ENCODE measurements at regions not wholly inside any gene's neighbourhood (a gene's known extent, or its start where the extent isn't known, plus 50 kb on each side); places are given as distances from the start of the nearest gene placed in this dataset.

GRCh38 chr10:130658687-130659290 lies 522.6 kb downstream of the GLRX3 start:
- no peak for DNase-seq (ENCODE audit: unreplicated experiment)
- TF ChIP-seq CTCF (IDR thresholded peaks at IDR 0.05; ENCODE audit: unreplicated experiment), result no peak
- ChIA-PET POLR2A (no interaction called here), CTCF (no interaction called here)
- Mint-ChIP-seq H3K9me3 (ENCODE audit: unreplicated experiment) (no peaks in the 10 kb centered on the region), H3K4me1 (ENCODE audit: insufficient read depth, unreplicated experiment) (no peaks in the 10 kb centered on the region), H3K4me3 (ENCODE audit: unreplicated experiment) (no peak overlapping the region), H3K27ac (ENCODE audit: low read depth, unreplicated experiment) (no peak overlapping the region), H3K27me3 (ENCODE audit: insufficient read depth, unreplicated experiment) (no peaks in the 10 kb centered on the region), H3K36me3 (ENCODE audit: insufficient read depth, unreplicated experiment) (no peaks in the 10 kb centered on the region)
- no TSS peak for BruUV-seq (replicated peaks)
- intact Hi-C loops (cut with micrococcal nuclease), result no loop called here

GRCh38 chr10:130659528-130659927 lies 523.3 kb downstream of the GLRX3 start:
- no peaks in the 10 kb centered on the region for H3K4me1 Mint-ChIP-seq (ENCODE audit: insufficient read depth, unreplicated experiment)
- CTCF ChIA-PET, result interaction anchor here (0.6 kb wide), 1 partner anchor 73 kb away, joined by 3 read pairs; no protein-coding TSS in a partner anchor

GRCh38 chr10:130660266-130660665 lies 524.1 kb downstream of the GLRX3 start:
- intact Hi-C loops (cut with micrococcal nuclease), result no loop called here
- Mint-ChIP-seq H3K9me3 (ENCODE audit: unreplicated experiment) (no peaks in the 10 kb centered on the region), H3K4me3 (ENCODE audit: unreplicated experiment) (no peak overlapping the region), H3K27ac (ENCODE audit: low read depth, unreplicated experiment) (no peak overlapping the region), H3K4me1 (ENCODE audit: insufficient read depth, unreplicated experiment) (no peaks in the 10 kb centered on the region), H3K36me3 (ENCODE audit: insufficient read depth, unreplicated experiment) (no peaks in the 10 kb centered on the region), H3K27me3 (ENCODE audit: insufficient read depth, unreplicated experiment) (peaks cover under 1% of the 10 kb centered on the region)
- no peak for DNase-seq (ENCODE audit: unreplicated experiment)
- TF ChIP-seq CTCF (IDR thresholded peaks at IDR 0.05; ENCODE audit: unreplicated experiment), result no peak
- CTCF ChIA-PET, result no interaction called here
- no TSS peak for BruUV-seq (replicated peaks)
- POLR2A ChIA-PET, result no interaction called here

More at GRCh38 chr10:130659528-130659927, 523.3 kb downstream of the GLRX3 start:
- Mint-ChIP-seq H3K4me3 (ENCODE audit: unreplicated experiment) (no peak overlapping the region), H3K27ac (ENCODE audit: low read depth, unreplicated experiment) (no peak overlapping the region), H3K27me3 (ENCODE audit: insufficient read depth, unreplicated experiment) (no peaks in the 10 kb centered on the region), H3K9me3 (ENCODE audit: unreplicated experiment) (no peaks in the 10 kb centered on the region), H3K36me3 (ENCODE audit: insufficient read depth, unreplicated experiment) (no peaks in the 10 kb centered on the region)
- TF ChIP-seq CTCF (IDR thresholded peaks at IDR 0.05; ENCODE audit: unreplicated experiment), result no peak
- BruUV-seq (replicated peaks), result no TSS peak
- DNase-seq (ENCODE audit: unreplicated experiment), result no peak
- intact Hi-C loops (cut with micrococcal nuclease), result no loop called here
- POLR2A ChIA-PET, result no interaction called here

GRCh38 chr10:130661419-130661818 lies 525.2 kb downstream of the GLRX3 start:
- intact Hi-C loops (cut with micrococcal nuclease), result no loop called here
- no peak for DNase-seq (ENCODE audit: unreplicated experiment)
- Mint-ChIP-seq H3K27me3 (ENCODE audit: insufficient read depth, unreplicated experiment) (peaks cover 12% of the 10 kb centered on the region), H3K27ac (ENCODE audit: low read depth, unreplicated experiment) (no peak overlapping the region), H3K4me1 (ENCODE audit: insufficient read depth, unreplicated experiment) (no peaks in the 10 kb centered on the region), H3K9me3 (ENCODE audit: unreplicated experiment) (no peaks in the 10 kb centered on the region), H3K36me3 (ENCODE audit: insufficient read depth, unreplicated experiment) (no peaks in the 10 kb centered on the region), H3K4me3 (ENCODE audit: unreplicated experiment) (no peak overlapping the region)
- no TSS peak for BruUV-seq (replicated peaks)
- no peak for TF ChIP-seq CTCF (IDR thresholded peaks at IDR 0.05; ENCODE audit: unreplicated experiment)
- CTCF ChIA-PET, result no interaction called here
- POLR2A ChIA-PET, result no interaction called here

All from MCF 10A (cell line).